ENCODE measurements at regions not wholly inside any gene's neighbourhood (a gene's known extent, or its start where the extent isn't known, plus 50 kb on each side); places are given as distances from the start of the nearest gene placed in this dataset.

DNA sequence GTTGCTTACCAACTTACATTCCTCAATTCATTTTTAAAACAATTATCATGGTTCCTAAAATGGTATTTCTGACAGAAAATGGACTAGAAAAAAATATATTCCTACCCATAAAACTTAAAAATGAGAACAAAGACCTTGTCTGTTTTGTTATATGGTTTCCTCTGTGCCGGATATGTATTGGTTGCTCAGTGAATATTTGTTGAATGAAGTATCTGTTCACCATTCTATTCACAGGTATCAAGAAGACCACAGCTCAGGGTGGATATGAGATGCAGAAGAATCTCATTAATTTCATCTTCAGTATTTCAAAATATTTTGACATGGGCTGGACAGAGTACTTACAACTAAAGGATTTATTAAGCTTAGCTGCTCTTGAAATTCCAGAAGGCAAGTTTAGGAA lies 58.1 kb downstream of the TUSC7 start:
- DNase-seq (ENCODE audit: low spot score), result no peak

GRCh38 chr3:116770815-116771450 lies 61.4 kb downstream of the TUSC7 start:
- DNase-seq (ENCODE audit: low spot score), result peak; percentile 76

DNA sequence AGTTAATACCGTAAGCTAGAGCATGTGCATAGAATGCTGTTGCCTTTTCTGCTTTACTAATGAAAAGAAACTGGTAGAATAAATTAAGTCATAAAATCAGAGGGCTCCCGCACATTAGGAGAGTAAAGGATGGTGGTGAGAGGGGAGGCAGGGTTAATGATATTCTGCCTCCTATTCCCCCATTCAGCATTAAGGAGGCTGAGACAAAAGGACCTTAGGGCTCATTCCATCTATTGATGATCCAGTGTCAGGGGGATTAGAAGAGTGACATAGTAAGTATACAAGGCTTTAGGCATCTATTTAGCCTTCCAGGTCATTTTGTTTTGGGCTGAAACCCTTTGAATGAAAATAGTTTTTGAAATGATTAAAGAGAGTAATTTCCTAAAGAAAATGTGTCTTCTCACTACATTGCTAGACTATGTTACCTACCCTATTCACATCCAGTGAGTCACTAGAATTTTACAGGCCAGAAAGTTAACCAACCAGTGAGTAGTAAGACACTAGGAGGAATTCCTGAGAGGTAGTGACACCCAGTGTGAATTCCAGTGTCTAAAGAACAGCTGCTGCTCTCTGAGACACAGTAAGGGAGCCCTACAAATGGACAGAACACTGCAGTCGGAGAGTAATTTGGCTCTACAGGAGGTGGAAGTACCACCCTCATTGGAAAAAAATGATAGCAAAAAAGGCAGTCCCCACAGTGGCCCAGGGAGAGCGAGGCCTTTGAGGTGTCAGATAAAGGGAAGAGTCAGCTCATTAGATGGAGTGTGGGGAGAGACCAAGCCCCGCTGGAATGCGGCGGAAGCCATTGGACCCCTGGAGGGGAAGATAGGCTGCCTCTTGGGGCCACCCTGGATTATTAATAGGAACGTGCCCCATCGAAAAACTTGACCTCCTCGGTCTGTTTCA lies 67.6 kb downstream of the TUSC7 start:
- no peak for DNase-seq (ENCODE audit: low spot score)

DNA sequence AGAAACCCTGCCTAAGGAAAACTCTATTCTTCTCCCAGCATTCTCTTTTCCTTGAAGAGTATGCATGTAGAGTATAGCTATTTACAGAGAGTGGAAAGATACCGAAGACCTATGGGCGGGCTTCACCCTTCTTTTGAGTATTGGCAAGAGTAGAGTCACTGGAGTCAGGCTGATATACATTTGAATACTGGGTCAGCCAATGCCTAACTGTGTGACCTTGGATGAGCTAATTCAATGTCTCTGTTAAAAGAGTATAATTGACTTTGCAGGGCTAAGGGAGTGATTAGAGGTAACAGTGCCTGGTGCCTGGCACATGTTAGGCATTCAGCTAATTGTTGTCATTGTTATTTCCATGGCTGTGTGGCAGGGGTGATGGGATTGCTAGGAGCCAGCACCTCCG lies 75.6 kb downstream of the TUSC7 start:
- no peak for DNase-seq (ENCODE audit: low spot score)

DNA sequence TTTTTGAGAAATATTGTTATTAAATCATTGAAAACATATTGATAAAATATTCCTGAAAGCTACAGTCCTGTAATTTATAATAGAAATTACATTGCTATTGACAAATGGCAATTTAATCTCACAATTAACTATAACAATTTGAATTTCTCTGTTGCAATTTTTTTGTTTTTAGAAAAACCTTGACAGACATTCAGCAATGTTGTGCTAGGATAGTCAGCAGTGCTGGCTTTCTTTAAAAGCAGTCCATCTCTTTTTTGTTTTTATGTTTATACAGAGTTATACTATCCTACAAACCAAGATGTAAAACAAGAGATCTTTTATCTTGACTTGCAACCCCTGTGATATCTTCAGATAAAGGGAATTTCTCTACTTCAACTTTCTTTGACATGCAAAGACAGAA lies 93.1 kb downstream of the TUSC7 start:
- no peak for DNase-seq (ENCODE audit: low spot score)

DNA sequence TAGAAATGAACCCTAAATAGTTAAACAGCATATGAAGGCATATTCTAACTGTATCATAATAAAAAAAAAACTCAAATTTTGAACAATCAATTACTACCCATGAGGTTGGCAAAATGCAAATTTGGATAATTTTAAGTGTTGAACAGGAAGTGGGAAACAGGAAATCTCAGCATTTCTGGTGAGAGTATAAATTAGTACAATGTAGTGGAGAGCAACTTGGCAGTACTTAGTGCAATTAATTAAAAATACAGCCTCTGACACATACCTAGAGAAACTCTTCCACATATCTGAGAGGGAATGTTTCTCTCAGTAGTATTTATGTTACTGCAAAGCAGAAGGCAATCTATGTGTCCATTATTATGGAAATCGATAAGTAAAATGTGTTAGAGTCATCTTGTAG lies 96.8 kb downstream of the TUSC7 start:
- no peak for DNase-seq (ENCODE audit: low spot score)

GRCh38 chr3:116808725-116809124 lies 99.1 kb downstream of the TUSC7 start:
- DNase-seq (ENCODE audit: low spot score), result no peak

- DNase-seq (ENCODE audit: low spot score), result no peak
Measured at GRCh38 chr3:116809208-116809607, 99.6 kb downstream of the TUSC7 start.

- DNase-seq (ENCODE audit: low spot score), result no peak
Measured at GRCh38 chr3:116811754-116812153, 102.2 kb downstream of the TUSC7 start.

GRCh38 chr3:116812949-116813348 lies 103.4 kb downstream of the TUSC7 start:
- DNase-seq (ENCODE audit: low spot score), result no peak

- no peak for DNase-seq (ENCODE audit: low spot score)
Measured at GRCh38 chr3:116815321-116815720, 105.7 kb downstream of the TUSC7 start.

GRCh38 chr3:116815831-116816588 lies 106.4 kb downstream of the TUSC7 start:
- no peak for DNase-seq (ENCODE audit: low spot score)

DNA sequence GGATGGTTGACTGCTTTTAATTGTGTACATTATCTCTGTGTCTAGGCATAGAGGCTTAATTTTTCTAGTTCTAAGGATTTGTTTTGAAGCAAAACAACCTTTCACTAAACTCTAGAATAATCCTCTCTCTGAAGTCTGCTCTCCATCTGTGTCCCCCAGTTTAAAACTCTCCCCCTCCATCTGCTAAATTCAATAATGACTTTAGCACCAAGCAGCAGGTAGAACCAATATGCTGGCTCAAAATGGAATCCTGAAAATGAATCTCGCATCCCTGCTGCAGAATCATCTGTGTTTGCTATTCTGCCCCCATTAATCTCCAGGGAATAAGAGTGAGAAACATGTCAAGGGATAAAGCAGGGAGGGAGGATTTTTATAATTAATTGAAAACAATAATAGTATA lies 111.8 kb downstream of the TUSC7 start:
- no peak for DNase-seq (ENCODE audit: low spot score)

DNA sequence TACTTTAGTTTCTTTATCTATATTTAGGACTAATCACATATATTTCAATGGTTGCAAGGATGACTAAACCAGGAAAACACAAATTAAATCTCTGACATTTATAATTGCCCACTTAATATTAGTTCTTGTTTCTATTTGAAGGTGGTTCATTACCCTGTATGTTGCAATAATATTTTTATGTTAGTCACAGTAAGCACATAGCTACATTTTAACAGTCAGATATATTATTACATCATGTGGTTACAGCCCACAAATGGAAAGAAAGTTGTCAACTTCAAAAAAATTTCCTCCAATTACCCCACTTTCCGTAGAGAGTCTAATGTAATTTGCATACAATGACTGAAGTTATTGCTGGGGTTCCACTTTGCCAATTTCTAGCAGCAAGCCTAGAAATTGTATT lies 114.6 kb downstream of the TUSC7 start:
- no peak for DNase-seq (ENCODE audit: low spot score)

DNA sequence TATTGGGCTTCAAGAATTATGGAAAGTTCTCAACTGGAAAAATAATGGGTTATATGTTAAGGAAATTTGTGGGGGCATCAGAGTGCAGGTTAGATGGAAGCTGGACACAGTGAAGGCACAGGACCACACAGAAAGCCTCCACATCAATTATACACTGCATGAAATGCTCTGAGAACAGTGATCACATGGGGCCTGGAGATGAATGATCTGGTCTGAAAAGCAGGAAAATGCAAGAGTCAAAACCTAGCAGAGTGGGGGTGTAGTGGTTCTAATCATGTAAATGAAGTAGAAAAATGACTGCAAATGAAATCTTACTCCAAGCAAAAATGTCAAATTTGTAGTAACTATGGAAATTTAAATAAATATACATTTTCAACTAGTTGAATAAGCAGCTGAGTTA lies 123.6 kb downstream of the TUSC7 start:
- DNase-seq (ENCODE audit: low spot score), result no peak

DNA sequence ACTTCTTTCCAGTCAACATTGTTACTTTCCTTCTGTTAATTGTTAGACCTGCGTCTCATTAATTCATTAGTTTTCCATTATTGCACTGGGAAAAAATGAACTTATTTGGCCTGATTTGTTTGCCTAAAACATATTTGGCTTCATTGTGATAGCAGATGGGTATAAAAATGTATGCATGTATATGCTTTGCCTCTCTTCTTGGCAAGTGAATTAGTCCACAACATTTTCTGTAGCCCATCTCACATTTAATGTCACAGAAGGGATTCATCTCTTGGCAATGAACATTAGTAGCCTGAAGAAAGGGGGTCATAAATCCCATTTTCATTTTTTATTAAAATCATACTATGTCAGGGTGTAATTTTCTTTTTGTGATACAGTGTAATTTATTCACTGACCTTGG lies 125.2 kb downstream of the TUSC7 start:
- DNase-seq (ENCODE audit: low spot score), result no peak

DNA sequence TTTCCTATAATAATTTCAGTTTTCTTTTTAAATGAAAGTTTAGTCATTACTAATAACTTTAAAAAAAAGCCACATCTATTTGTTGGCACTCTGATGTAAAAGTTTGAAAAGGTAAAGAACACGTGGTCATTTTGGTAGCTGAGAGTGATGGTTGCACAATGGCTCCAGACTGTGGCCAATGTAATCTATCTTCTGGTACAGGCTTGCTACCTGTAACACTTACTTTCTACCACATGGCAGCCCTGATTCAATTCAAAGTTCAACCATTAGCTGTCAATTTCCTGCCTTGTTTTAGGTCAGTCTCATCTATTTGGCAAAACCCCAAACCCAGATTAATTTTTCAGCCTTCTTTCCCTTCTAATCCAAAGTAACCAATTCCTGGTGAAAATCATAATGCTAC lies 126.1 kb downstream of the TUSC7 start:
- DNase-seq (ENCODE audit: low spot score), result no peak

DNA sequence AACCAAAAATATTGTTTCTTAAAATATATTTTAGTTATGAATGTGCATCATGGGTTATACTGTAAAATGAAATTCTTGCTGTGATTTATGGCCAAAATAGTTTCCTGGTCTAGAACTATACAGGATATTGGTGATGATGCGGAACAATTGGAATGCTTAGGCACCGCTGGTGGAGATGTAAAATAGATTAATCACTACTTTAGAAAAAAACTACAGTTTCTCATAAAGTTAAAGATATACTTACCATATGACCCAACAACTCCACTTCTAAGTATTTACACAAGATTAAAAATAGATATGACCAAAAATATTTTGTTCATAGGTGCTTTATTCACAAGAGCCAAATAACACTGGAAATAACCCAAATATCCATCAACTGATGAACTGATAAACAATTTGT lies 126.7 kb downstream of the TUSC7 start:
- no peak for DNase-seq (ENCODE audit: low spot score)

DNA sequence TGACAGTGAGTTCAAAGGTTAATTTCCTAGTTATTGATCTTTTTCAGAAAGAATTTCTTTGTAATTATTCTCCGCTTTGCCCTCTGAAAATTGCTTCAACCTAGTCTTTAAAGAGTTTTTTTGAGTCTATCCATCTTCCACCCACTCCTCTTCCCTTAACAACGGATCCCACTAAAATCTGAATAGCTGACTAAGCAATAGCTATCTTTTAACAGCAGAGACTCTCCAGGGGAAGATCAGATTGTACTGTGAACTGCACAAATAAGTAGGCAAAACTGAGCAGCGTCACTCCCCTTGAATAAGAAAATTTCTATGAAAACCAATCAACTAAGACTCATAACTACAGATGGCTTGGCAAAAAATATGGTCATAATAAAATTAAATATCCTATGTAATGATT lies 127.9 kb downstream of the TUSC7 start:
- DNase-seq (ENCODE audit: low spot score), result no peak

- no peak for DNase-seq (ENCODE audit: low spot score)
Measured at GRCh38 chr3:116841003-116841735, 131.6 kb downstream of the TUSC7 start.

DNA sequence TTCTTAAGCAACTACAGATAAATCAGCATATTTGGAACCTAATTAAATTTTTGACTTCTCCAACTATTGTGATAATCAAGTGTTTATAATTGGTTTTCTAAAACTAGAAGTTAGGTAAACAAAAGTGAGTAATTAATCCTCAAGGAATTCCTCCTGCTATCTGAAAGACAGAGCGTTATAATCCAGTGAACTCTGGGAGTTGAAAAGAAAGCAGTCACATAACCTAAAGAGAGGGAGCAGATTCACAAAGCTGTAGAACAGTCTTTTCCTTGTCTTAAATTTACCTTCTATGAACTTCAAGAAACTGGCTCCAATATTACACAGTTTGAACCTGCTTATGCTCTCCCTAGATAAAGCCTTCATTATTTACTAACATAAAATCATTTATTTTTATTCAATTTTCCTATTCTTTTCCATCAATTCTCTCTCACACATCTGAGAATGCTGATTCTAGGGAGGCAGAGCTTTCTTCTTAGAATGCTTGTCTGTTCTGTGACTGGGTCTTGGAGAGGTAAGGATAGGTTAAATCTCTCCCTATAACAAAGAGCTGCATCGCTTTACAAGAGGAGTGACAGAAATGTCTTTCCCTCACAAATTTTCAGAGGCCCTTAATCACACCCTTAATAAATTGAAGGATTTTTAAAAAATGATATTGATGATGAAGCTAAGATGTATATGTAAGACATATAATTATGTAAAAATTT lies 132.8 kb downstream of the TUSC7 start:
- DNase-seq (ENCODE audit: low spot score), result no peak

Measured in ecto neural progenitor cell (in vitro differentiated cells).